H1 (cell line): ENCODE measurements at regions not wholly inside any gene's neighbourhood (a gene's known extent, or its start where the extent isn't known, plus 50 kb on each side); places are given as distances from the start of the nearest gene placed in this dataset.

Experiments
- CTCF ChIA-PET: fragments of 300-600 bp; sonication (Branson Sonifier 250); formaldehyde crosslinking; loops from one replicate; lab custom pipeline; 2021; ENCODE audit not compliant: partially characterized antibody; lab: Charles Lee
- POLR2A ChIA-PET: fragments of 300-600 bp; sonication (Branson Sonifier 250); formaldehyde crosslinking; loops from one replicate; lab custom pipeline; 2021; ENCODE audit warnings: inconsistent platforms; ENCODE audit not compliant: partially characterized antibody; lab: Charles Lee
- DNase-seq, 2 experiments: peaks; one replicate each; pipeline versions ENCODE4 v3.0.0 to v3.0.0-alpha.2; 2010 to 2022; ENCODE audit warnings: low spot score in 2 of 2, low read depth in 1 of 2, mixed read lengths in 1 of 2
- FAIRE-seq: peaks from 2 replicates; lab custom pipeline; 2011; peaks lifted over from hg19 to GRCh38; lab: Jason Lieb, UNC
- H2AFZ ChIP-seq: 2 replicates; pipeline ENCODE4 v1.8.1; 2012; ENCODE audit warnings: low read length, inconsistent platforms
- H2AK5ac ChIP-seq: 2 replicates; pipeline ENCODE4 v1.6.1; 2013; ENCODE audit warnings: low read depth, low read length
- H2BK120ac ChIP-seq: replicated peaks from 2 replicates; pipeline ENCODE3; 2013; ENCODE audit warnings: low read depth, low read length, inconsistent platforms
- H2BK12ac ChIP-seq: 2 replicates; pipeline ENCODE4 v1.6.1; 2013; ENCODE audit warnings: low read depth, low read length
- H2BK15ac ChIP-seq: 2 replicates; pipeline ENCODE4 v1.6.1; 2013; ENCODE audit warnings: low read length
- H2BK20ac ChIP-seq: 2 replicates; pipeline ENCODE4 v1.6.1; 2013; ENCODE audit warnings: low read length
- H2BK5ac ChIP-seq: 2 replicates; pipeline ENCODE4 v1.6.1; 2013; ENCODE audit warnings: low read depth, low read length
- H3K14ac ChIP-seq: 2 replicates; pipeline ENCODE4 v1.6.1; 2013; ENCODE audit warnings: inconsistent platforms; ENCODE audit not compliant: insufficient read length
- H3K18ac ChIP-seq: 2 replicates; pipeline ENCODE4 v1.6.1; 2013; ENCODE audit warnings: low read length; ENCODE audit errors: extremely low read depth
- H3K23ac ChIP-seq: 2 replicates; pipeline ENCODE4 v1.6.1; 2013; ENCODE audit warnings: inconsistent platforms; ENCODE audit not compliant: insufficient read length
- H3K23me2 ChIP-seq: 2 replicates; pipeline ENCODE4 v1.6.1; 2013; ENCODE audit warnings: low read depth, low read length
- H3K27ac ChIP-seq: 2 replicates; pipeline ENCODE4 v1.6.1; 2011; ENCODE audit warnings: low read depth, low read length, inconsistent platforms
- H3K27me3 ChIP-seq, 4 experiments: replicated peaks in 1 of 4; 1 replicate in 1 of 4; 2 replicates in 3 of 4; pipeline versions ENCODE4 v1.6.1 to v1.8.1; 2011 to 2013; ENCODE audit warnings: low read length in 3 of 4, mild to moderate bottlenecking in 3 of 4, inconsistent platforms in 2 of 4, mixed read lengths in 2 of 4, moderate library complexity in 1 of 4; ENCODE audit not compliant: control insufficient read depth in 3 of 4, insufficient read depth in 3 of 4; ENCODE audit errors: extremely low read depth in 1 of 4
- H3K36me3 ChIP-seq, 4 experiments: 2 replicates each; pipeline versions ENCODE4 v1.6.1 to v1.8.1; 2011 to 2013; ENCODE audit warnings: mild to moderate bottlenecking in 4 of 4, low read length in 3 of 4, moderate library complexity in 2 of 4, control low read depth in 1 of 4, inconsistent platforms in 1 of 4; ENCODE audit not compliant: insufficient read depth in 4 of 4, control insufficient read depth in 2 of 4
- H3K4ac ChIP-seq: replicated peaks from 2 replicates; pipeline ENCODE3; 2013; ENCODE audit warnings: low read length, low read depth, mixed read lengths, inconsistent platforms; ENCODE audit not compliant: insufficient read length
- H3K4me1 ChIP-seq, 4 experiments: replicated peaks in 1 of 4; 1 replicate in 1 of 4; 2 replicates in 3 of 4; pipeline versions ENCODE4 v1.6.1 to v1.8.1; 2011 to 2013; ENCODE audit warnings: low read length in 3 of 4, inconsistent platforms in 2 of 4, mixed read lengths in 1 of 4; ENCODE audit not compliant: insufficient read depth in 4 of 4, control insufficient read depth in 3 of 4
- H3K4me2 ChIP-seq, 2 experiments: 2 replicates each; pipeline versions ENCODE4 v1.6.1 to v1.8.1; 2011 to 2013; ENCODE audit warnings: low read depth in 2 of 2, low read length in 2 of 2, control low read depth in 1 of 2, inconsistent platforms in 1 of 2, mild to moderate bottlenecking in 1 of 2; ENCODE audit not compliant: insufficient read depth in 1 of 2
- H3K4me3 ChIP-seq, 4 experiments: fragments of 200-600, 300-600 bp in 1 of 4; sonication (generic), shearing (Covaris generic), sonication (Bioruptor Twin) in 1 of 4; 2 replicates each; pipeline versions ENCODE4 v1.5.1 to v1.8.1; 2011 to 2016; ENCODE audit warnings: low read length in 4 of 4, low read depth in 3 of 4, control low read depth in 2 of 4, inconsistent platforms in 2 of 4, mild to moderate bottlenecking in 2 of 4, mixed read lengths in 1 of 4, moderate library complexity in 1 of 4; ENCODE audit not compliant: insufficient read depth in 2 of 4; ENCODE audit errors: extremely low read depth in 1 of 4
- H3K56ac ChIP-seq: replicated peaks from 2 replicates; pipeline ENCODE3; 2013; ENCODE audit warnings: low read depth, mild to moderate bottlenecking, mixed read lengths, low read length, inconsistent platforms; ENCODE audit not compliant: insufficient read length
- H3K79me1 ChIP-seq: 2 replicates; pipeline ENCODE4 v1.6.1; 2013; ENCODE audit warnings: low read depth, low read length, control low read depth
- H3K79me2 ChIP-seq, 2 experiments: 2 replicates each; pipeline versions ENCODE4 v1.6.1 to v1.8.1; 2012 to 2013; ENCODE audit warnings: low read length in 2 of 2, mild to moderate bottlenecking in 2 of 2, inconsistent platforms in 1 of 2; ENCODE audit not compliant: insufficient read depth in 2 of 2, control insufficient read depth in 1 of 2
- H3K9ac ChIP-seq, 4 experiments: replicated peaks in 1 of 4; 1 replicate in 1 of 4; 2 replicates in 3 of 4; pipeline versions ENCODE4 v1.6.1 to v1.8.1; 2011 to 2013; ENCODE audit warnings: low read depth in 3 of 4, low read length in 3 of 4, control low read depth in 2 of 4, mild to moderate bottlenecking in 2 of 4, moderate library complexity in 2 of 4, inconsistent platforms in 1 of 4; ENCODE audit errors: extremely low read depth in 1 of 4
- H3K9me3 ChIP-seq, 2 experiments: 2 replicates each; pipeline versions ENCODE4 v1.6.1 to v1.8.1; 2012 to 2013; ENCODE audit warnings: mild to moderate bottlenecking in 2 of 2, moderate library complexity in 2 of 2, control low read depth in 1 of 2, inconsistent platforms in 1 of 2, low read depth in 1 of 2, low read length in 1 of 2, mixed read lengths in 1 of 2; ENCODE audit not compliant: insufficient read depth in 2 of 2
- H4K20me1 ChIP-seq, 2 experiments: replicated peaks in 1 of 2; 2 replicates each; pipeline versions ENCODE3 to v1.8.1; 2011 to 2013; ENCODE audit warnings: inconsistent platforms in 2 of 2, low read length in 2 of 2, mild to moderate bottlenecking in 1 of 2; ENCODE audit not compliant: insufficient read depth in 2 of 2, control insufficient read depth in 1 of 2
- H4K5ac ChIP-seq: 2 replicates; pipeline ENCODE4 v1.6.1; 2013; ENCODE audit warnings: low read length, low read depth, mixed read lengths, inconsistent platforms; ENCODE audit not compliant: insufficient read length
- H4K8ac ChIP-seq: 2 replicates; pipeline ENCODE4 v1.8.0; 2013; ENCODE audit warnings: mild to moderate bottlenecking, moderate library complexity, low read length, inconsistent platforms; ENCODE audit not compliant: insufficient read depth; ENCODE audit errors: extremely low read depth
- H4K91ac ChIP-seq: replicated peaks from 2 replicates; pipeline ENCODE3; 2013; ENCODE audit warnings: low read length, mixed read lengths, inconsistent platforms; ENCODE audit not compliant: insufficient read length
- ASH2L ChIP-seq: fragments of 200-600, 300-600 bp; sonication (generic); IDR thresholded peaks from one replicate; pipeline ENCODE4 v1.7.1; 2017; ENCODE audit warnings: low read length
- ATF3 ChIP-seq: IDR thresholded peaks from 2 replicates; pipeline ENCODE4 v1.6.1; 2011; ENCODE audit warnings: low read depth, mild to moderate bottlenecking, low read length; ENCODE audit not compliant: insufficient read depth
- BACH1 ChIP-seq: IDR thresholded peaks from 2 replicates; pipeline ENCODE4 v1.6.1; 2012; ENCODE audit warnings: low read length, improper control_type of control experiment
- CHD2 ChIP-seq: IDR thresholded peaks from 2 replicates; pipeline ENCODE4 v1.6.1; 2012; ENCODE audit warnings: low read length, improper control_type of control experiment
- EZH2 ChIP-seq: fragments of 200-600 bp; sonication (generic); IDR thresholded peaks from 2 replicates; pipeline ENCODE4 v1.7.1; 2012; ENCODE audit warnings: low read depth, mild to moderate bottlenecking, moderate library complexity, low read length, inconsistent platforms; ENCODE audit not compliant: severe bottlenecking
- JUND ChIP-seq: IDR thresholded peaks from 2 replicates; pipeline ENCODE4 v1.6.1; 2011; ENCODE audit warnings: mild to moderate bottlenecking, improper control_type of control experiment, low read length
- KDM1A ChIP-seq: fragments of 200-600, 300-600 bp; sonication (generic); IDR thresholded peaks from 2 replicates; pipeline ENCODE4 v1.7.1; 2016; ENCODE audit warnings: mild to moderate bottlenecking, low read length, borderline replicate concordance
- MAFK ChIP-seq: IDR thresholded peaks from 2 replicates; pipeline ENCODE4 v1.6.1; 2012; ENCODE audit warnings: low read depth, mild to moderate bottlenecking, improper control_type of control experiment, low read length
- POLR2AphosphoS5 ChIP-seq: IDR thresholded peaks from 2 replicates; pipeline ENCODE4 v1.6.1; 2011; ENCODE audit warnings: low read depth, low read length
- RFX5 ChIP-seq: IDR thresholded peaks from 2 replicates; pipeline ENCODE4 v1.6.1; 2011; ENCODE audit warnings: low read depth, low read length, improper control_type of control experiment, borderline replicate concordance
- SAP30 ChIP-seq: fragments of 300-600 bp; sonication (generic); IDR thresholded peaks from 2 replicates; pipeline ENCODE4 v1.7.1; 2012; ENCODE audit warnings: low read length, moderate library complexity, mild to moderate bottlenecking, inconsistent platforms; ENCODE audit not compliant: insufficient read depth, insufficient replicate concordance
- SIRT6 ChIP-seq: IDR thresholded peaks from one replicate; pipeline ENCODE4 v1.7.1; 2012; ENCODE audit warnings: low read length, inconsistent platforms
- SIX5 ChIP-seq: IDR thresholded peaks from 2 replicates; pipeline ENCODE4 v1.6.1; 2011; ENCODE audit warnings: mild to moderate bottlenecking, low read depth, low read length
- WGBS, 2 experiments: shearing (Covaris generic) in 1 of 2; methylation state at CpG; one replicate each; pipeline versions ENCODE4 v1.1.6 to v1.1.7; 2013 to 2015; ENCODE audit warnings: low lambda C conversion rate in 2 of 2, mixed read lengths in 2 of 2, inconsistent platforms in 1 of 2, low coverage in 1 of 2, missing lambda C conversion rate in 1 of 2; ENCODE audit not compliant: insufficient replicate concordance in 2 of 2, insufficient coverage in 1 of 2, insufficient read length in 1 of 2; ENCODE audit errors: extremely low coverage in 1 of 2, missing lambda C conversion rate in 1 of 2; 5-methylcytosine and 5-hydroxymethylcytosine counted together
- TF ChIP-seq, protein P1 (sequence below): IDR thresholded peaks from 2 replicates; pipeline ENCODE4 v1.6.1; 2012; ENCODE audit warnings: inconsistent platforms

DNA sequence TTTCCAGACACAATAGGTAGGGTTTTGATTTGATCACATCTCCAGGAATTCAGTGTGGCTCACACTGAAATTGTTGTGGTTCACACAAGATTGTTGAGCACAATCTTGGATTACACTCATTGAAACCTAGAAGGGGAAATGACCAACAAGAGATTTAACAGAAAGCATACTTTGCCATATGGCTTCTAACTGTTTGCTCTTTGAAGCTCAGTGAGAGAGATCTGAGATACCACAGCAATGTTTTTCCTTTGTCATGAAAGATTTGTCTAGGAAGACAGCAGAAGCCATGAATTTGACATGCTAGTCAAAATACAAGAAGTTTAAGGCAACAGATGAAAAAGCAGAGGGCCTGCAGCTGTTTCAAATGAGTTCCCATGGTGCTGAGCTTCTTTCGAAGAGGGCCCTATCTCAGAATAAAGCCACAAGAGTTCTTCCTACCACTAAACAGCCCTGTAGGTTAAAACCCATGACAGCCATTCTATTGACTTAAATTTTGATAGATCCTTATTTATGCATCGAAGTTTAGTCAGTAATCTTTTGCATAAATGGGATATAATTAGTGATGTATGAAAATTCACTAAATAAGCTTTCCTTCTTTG is 650.4 kb downstream of the LTN1 start:
- no peak overlapping the region for H3K18ac ChIP-seq
- no peak overlapping the region for H2BK5ac ChIP-seq
- no peak overlapping the region for H3K4ac ChIP-seq
- H2BK15ac ChIP-seq, result no peak overlapping the region
- no peaks in the 10 kb centered on the region for H3K23me2 ChIP-seq
- no peak overlapping the region for H2AFZ ChIP-seq
- H3K14ac ChIP-seq, result no peak overlapping the region
- no peaks in the 10 kb centered on the region for H3K9me3 ChIP-seq
- no peaks in the 10 kb centered on the region for H4K20me1 ChIP-seq
- DNase-seq (no peak), FAIRE-seq (no peak)
- H3K27ac ChIP-seq, result no peak overlapping the region
- H3K36me3 ChIP-seq, result no peaks in the 10 kb centered on the region
- ChIA-PET CTCF (interaction anchor here (1.0 to 1.4 kb wide), 2 partner anchors 176 to 403 kb away, joined by 3 to 5 read pairs; no protein-coding TSS in a partner anchor), POLR2A (no interaction called here)
- no peak overlapping the region for H2BK12ac ChIP-seq
- H3K4me1 ChIP-seq, result no peaks in the 10 kb centered on the region
- H4K8ac ChIP-seq, result no peak overlapping the region
- no peaks in the 10 kb centered on the region for H3K79me1 ChIP-seq
- no peak overlapping the region for H3K4me3 ChIP-seq
- WGBS, 2 experiments, result 87% methylated on average over 2 of the region's 2 CpGs; no CpG with 5 or more reads in 1 of the 2 experiments
- no peak overlapping the region for H2BK20ac ChIP-seq
- no peak overlapping the region for H3K9ac ChIP-seq
- H4K5ac ChIP-seq, result no peak overlapping the region
- no peak overlapping the region for H3K23ac ChIP-seq
- H3K79me2 ChIP-seq, result no peaks in the 10 kb centered on the region
- no peak overlapping the region for H3K4me2 ChIP-seq
- no peaks in the 10 kb centered on the region for H3K27me3 ChIP-seq
- no peak overlapping the region for H2BK120ac ChIP-seq
- no peak overlapping the region for H4K91ac ChIP-seq
- no peak overlapping the region for H2AK5ac ChIP-seq
- no peak overlapping the region for H3K56ac ChIP-seq
- TF ChIP-seq SIRT6 (no peak), JUND (no peak), RFX5 (no peak), MAFK (no peak), POLR2AphosphoS5 (no peak), SIX5 (no peak), ASH2L (no peak), ATF3 (no peak), EZH2 (no peak), SAP30 (no peak), CHD2 (no peak), KDM1A (no peak), BACH1 (no peak)
- TF ChIP-seq, protein P1, sequence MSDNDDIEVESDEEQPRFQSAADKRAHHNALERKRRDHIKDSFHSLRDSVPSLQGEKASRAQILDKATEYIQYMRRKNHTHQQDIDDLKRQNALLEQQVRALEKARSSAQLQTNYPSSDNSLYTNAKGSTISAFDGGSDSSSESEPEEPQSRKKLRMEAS, result no peak
